ENCODE measurements at regions not wholly inside any gene's neighbourhood (a gene's known extent, or its start where the extent isn't known, plus 50 kb on each side); places are given as distances from the start of the nearest gene placed in this dataset.

GRCh38 chr10:112094984-112095383, 88.6 kb downstream of the GPAM start (continued):
- no peak for TF ChIP-seq POLR2A (IDR thresholded peaks at IDR 0.05; ENCODE audit: low read depth, low read length)

GRCh38 chr10:112095731-112096130, 87.8 kb downstream of the GPAM start:
- no peak overlapping the region for H2AFZ ChIP-seq (ENCODE audit: control insufficient read depth, low read depth, low read length)
- CTCF ChIA-PET = no interaction called here
- DNase-seq (ENCODE audit: low read depth, low spot score) = no peak

More at GRCh38 chr10:112095731-112096130, 87.8 kb downstream of the GPAM start:
- Histone ChIP-seq H4K20me1 (ENCODE audit: control insufficient read depth, insufficient read depth) (no peaks in the 10 kb centered on the region), H3K4me3 (no peak overlapping the region), H3K79me2 (ENCODE audit: control insufficient read depth, insufficient read depth, low read length) (no peaks in the 10 kb centered on the region), H3K9ac (ENCODE audit: control insufficient read depth, insufficient read depth, low read length) (no peak overlapping the region), H3K9me3 (replicated peaks; ENCODE audit: control insufficient read depth, insufficient read depth, low read length) (no peaks in the 10 kb centered on the region), H3K4me2 (ENCODE audit: control insufficient read depth, insufficient read depth) (no peak overlapping the region), H3K4me1 (ENCODE audit: control insufficient read depth, insufficient read depth, low read length) (no peaks in the 10 kb centered on the region), H3K27ac (ENCODE audit: control insufficient read depth, insufficient read depth) (no peak overlapping the region), H3K36me3 (ENCODE audit: control insufficient read depth in 2 of 2, insufficient read depth in 2 of 2, low read length in 1 of 2) (no peaks in the 10 kb centered on the region), H3K27me3 (replicated peaks in 1 of 2; ENCODE audit: control insufficient read depth in 2 of 2, insufficient read depth in 2 of 2, low read length in 1 of 2) (no peaks in the 10 kb centered on the region)
- TF ChIP-seq BACH1 (IDR thresholded peaks at IDR 0.05; ENCODE audit: borderline replicate concordance) = no peak
- no peak for TF ChIP-seq USF2 (IDR thresholded peaks at IDR 0.05; ENCODE audit: borderline replicate concordance, low read depth, low read length)
- no peak for TF ChIP-seq ZNF24 (IDR thresholded peaks at IDR 0.05)
- TF ChIP-seq SIX5 (IDR thresholded peaks at IDR 0.05; ENCODE audit: low read depth, low read length, severe bottlenecking) = no peak
- TF ChIP-seq ZBTB4 (CRISPR knock-in tag; IDR thresholded peaks at IDR 0.05) = no peak
- no TSS peak for BruUV-seq (replicated peaks)
- WGBS (ENCODE audit: insufficient coverage, insufficient replicate concordance, low lambda C conversion rate, missing lambda C conversion rate) = 26% methylated on average over 5 of the region's 5 CpGs
- in situ Hi-C loops (cut with MboI) (no loop called here), intact Hi-C loops (cut with micrococcal nuclease; ENCODE audit: unreplicated experiment) (no loop called here)
- POLR2A ChIA-PET = no interaction called here
- SMC1A ChIA-PET (ENCODE audit: uncharacterized antibody, unreplicated experiment) = no interaction called here
- RAD21 ChIA-PET (ENCODE audit: unreplicated experiment) = no interaction called here
- no peak for FAIRE-seq
- ATAC-seq = no peak
